LoVo (cell line): ENCODE measurements at regions not wholly inside any gene's neighbourhood (a gene's known extent, or its start where the extent isn't known, plus 50 kb on each side); places are given as distances from the start of the nearest gene placed in this dataset.

Source experiments
- DNase-seq: peaks from one replicate; pipeline ENCODE4 v3.0.0-alpha.2; 2016; ENCODE audit warnings: low spot score

DNA sequence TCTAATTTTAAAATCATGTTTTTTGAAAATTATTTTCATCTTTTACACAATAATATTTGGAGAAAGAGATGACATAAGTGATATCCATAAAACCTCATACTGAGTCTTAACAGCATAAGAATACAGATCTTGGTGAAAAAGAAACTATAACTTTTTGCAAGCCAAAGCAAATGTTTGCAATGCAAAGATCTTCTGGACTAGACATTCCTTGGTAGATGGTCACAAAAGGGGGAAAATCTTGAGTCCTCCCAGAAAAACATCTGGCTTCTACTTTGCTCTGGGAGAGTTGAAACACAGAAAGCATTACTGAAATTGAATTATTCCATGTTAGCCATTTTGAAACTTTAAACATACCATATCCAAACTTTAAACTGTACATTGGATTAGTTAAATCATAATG lies 308.2 kb downstream of the ANXA1 start:
- DNase-seq: no peak

DNA sequence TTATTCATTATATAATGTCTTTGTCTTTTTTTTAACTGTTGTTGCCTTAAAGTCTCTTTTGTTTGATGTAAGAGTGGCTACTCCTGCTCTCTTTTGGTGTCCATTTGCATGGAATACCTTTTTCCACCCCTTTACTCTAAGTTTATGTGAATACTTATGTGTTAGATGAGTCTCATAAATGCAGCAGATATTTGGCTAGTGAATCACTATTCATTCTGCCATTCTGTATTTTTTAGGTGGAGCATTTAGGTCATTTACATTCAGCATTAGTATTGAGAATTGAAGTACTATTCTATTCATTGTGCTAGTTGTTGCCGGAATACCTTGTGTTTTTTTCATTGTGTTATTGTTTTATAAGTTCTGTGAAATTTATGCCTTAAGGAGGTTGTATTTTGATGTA lies 317.1 kb downstream of the ANXA1 start:
- DNase-seq: no peak

DNA sequence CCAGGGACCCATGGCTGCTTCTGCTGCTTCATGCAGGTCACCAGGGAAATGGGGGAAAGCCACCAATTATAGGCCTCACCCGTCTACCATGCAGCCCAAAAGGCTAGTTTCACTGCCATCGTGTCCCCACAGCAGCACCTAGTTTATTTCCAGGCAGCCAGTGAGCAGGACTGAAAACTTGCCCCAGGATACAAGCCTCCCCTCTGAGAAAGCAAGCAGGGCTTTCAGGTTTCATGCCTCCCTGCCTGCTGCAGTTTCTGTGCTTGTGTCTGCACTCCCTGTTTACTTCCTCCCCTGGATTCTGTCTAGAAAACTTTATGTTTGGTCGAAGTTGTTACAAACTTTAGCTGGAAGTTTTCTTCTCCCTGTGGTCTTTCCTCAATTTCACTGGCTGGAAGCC lies 319.1 kb downstream of the ANXA1 start:
- DNase-seq: no peak

DNA sequence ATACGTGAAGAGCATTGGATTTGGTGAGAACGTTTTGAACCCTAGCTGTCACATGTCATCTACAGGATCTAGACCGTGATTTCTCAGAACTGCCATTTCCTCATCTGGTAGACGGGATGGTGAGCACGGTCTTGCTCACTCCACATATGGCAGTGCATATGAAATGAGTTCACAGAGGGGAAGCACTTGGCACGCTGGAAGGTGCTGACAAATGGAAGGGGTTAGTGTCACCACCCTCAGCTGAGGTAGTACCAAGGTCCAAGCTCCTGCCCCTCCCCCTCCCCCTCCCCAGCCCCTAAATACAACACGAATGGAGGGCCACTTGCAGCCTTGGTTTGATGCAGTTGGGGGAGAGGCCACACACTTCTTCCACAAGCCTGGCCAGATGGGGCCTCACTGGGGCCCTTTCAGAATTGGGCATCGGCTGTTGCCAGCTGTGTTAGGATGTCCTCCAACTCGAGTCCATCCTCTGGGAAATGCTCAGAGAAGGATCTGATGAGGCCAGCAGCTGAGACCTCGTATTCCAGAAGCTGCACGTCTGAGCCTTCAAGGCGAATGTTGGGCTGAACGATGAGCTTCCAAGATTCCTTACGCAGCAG lies 322.4 kb downstream of the ANXA1 start:
- no peak for DNase-seq

DNA sequence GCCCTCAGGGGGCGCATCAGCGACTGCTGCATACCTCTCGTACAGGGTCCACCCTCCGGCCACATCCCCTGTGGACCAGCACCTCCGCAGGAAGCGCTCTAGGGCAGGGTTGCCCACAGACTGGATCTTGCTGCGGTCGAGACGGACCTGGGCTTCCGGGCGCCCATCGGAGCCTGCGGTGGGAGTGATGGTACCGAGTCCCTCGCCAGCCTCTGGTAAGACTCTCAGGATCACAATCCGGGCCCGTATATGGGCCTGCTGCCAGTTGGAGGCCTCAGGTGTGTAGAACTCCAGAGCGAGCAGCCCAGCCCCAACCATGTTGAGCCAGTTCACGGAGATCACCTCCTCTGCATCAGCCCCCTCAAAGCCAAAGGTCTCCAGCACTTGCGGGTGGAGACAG lies 323.0 kb downstream of the ANXA1 start:
- no peak for DNase-seq

DNA sequence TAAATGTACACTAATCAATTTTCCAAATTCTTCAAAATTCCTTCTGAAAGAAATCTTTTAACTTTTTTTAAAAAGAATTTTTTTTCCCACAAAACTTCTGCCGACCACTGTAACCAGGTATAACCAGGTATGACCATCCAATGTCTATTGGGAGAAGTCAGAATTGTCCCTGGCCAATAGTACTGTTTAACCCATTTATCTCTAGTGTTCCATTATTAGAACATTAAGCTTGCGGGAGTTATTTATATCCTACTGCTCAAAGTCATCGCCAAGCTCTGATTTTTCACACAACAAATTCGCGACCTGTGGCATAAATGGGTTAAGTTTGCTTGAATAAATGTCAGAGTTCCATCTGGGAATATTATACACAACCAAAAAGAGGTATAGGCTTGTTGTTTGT lies 343.2 kb downstream of the ANXA1 start:
- no peak for DNase-seq

DNA sequence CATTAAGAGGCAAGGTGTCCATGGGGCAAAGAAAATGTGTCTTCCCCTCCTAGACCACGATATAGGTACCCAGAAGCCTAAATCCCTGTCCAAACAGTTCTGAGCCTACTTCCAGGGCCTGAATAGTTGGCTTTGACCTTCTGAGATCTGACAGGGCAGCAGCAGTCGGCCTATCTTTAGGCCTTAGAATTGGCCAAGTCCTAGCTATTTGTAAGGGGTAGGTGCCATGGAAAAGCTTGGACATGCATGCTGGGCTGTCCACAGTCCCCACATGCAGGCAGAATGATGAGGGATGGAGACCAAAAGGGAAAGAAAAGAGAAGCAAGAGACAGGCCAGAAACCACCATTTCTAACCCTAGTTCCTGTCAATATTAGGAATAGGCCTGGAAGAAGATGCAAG lies 346.1 kb downstream of the ANXA1 start:
- DNase-seq: no peak

DNA sequence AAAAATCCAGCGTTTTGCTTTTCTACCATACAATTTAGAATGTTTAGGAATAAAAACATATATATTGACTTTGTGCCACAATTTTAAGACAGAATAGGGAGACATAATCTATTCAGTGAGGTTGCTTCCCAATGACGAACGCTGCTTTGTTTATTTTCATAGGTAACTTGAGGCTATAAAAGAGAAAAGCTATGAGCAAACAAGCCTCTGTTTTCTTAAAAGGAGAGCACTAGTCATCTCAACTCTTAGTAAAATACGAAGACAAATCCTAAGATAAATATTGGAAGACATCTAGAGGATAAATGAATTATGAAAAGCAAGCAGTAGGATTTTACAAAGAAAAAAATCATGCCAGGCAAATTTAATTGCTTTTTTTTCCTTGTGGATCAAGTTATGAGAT lies 363.6 kb downstream of the ANXA1 start:
- DNase-seq: no peak

DNA sequence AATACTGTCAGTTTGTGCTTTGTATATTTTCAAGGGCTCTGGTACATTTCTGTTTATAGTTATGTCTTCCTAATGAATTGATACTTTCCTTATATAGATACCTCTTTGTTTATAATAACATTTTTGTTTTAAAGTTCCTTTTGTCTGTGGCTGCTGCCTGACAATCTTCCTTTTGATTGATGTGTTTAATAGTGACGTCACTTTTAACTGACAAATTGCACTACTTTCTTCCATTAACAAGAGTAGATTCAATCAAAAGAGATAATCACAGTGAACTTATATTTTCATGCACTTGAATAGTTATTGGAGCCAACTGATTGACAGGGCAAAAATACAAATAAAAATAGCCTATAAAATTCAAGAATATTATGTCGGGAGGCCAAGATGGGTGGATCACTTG lies 371.7 kb downstream of the ANXA1 start:
- DNase-seq: no peak

DNA sequence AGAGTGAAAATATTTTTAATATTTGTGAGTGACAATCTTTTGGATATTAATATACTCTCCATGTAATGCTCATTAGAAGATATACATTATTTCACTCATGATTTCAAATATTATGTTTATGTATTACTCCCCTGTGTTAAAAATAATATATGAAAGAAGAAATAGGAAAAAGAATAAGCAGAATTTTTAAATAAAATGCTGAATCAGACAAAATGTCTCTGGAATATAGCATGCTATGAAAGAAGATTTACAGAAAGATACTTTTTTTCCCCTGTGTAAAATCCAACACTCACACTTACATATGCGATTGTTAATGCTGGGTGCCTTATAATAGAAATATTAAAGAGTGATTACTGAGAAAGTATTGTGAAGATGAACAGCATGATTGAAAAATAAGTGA lies 373.7 kb downstream of the ANXA1 start:
- no peak for DNase-seq

DNA sequence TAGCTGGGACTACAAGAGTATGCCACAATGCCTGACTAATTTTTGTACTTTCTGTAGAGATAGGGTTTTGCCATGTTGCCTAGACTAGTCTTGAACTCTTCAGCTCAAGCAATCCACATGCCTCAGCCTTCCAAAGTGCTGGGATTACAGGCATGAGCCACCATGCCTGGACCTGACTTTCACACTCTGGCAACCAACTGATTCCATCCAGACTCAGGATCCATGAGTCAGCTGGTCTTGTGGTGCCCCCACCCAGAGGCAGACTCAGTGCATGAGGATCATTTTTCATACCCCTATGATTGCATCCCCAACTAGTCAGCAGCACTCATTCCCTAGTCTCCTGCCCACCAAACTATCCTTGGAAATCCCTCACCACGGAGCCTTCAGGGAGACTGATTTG lies 375.9 kb downstream of the ANXA1 start:
- no peak for DNase-seq

DNA sequence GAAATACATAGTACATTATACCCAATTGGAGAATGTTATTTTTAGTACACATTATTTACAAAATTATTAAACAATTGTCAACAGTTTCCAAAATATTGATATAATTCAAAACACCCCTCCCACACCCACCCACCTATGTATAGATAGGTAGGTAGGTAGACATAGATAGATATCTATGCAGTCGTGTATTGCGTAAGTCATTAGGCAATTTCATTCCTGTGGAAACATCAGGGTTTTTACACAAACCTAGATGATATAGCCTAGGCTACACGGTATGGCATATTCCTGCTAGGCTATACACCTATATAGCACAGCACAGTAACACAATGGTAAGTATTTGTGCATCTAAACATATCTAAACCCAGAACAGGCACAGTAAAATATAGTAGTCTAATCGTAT lies 377.3 kb downstream of the ANXA1 start:
- no peak for DNase-seq

DNA sequence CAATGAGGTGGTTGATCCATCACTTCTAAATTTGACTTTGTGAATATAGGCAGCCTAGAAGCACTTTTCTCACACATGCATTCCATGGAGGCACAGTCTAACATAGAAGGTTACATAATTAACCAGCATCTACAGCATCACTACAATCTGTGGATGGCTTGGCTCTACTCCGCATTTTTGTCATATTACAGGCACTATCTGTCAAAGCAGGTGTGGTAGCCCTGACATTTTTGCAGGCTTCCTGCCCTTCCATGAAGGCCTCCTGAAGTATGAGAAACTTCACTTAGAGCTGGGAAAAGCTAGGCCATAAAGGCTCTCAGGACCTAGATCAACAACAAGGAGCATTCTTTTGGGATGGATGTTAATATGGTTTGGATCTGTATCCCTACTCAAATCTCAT lies 378.0 kb downstream of the ANXA1 start:
- no peak for DNase-seq

DNA sequence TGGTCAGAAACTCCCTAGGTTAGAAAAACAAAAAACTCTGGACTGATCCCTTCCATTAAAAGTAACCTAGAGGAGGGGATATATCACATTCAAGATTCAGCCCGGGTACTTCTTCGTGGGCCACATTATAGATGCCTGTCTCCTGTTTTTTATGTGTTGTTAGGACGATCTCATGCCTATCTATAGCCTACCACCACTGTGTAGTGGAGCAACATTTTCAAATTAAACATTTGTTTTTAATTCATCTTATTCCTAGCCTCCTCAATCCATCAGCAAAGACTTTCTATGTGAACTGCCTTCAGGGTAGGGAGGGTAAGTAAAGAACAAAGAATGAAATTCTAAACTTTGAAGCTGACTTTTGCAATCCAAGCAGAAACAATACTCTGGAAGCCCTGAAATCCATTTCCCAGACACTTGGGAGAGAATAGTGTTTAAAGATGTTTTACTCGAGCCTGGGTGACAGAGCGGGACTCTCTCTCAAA lies 379.4 kb downstream of the ANXA1 start:
- DNase-seq: no peak

DNA sequence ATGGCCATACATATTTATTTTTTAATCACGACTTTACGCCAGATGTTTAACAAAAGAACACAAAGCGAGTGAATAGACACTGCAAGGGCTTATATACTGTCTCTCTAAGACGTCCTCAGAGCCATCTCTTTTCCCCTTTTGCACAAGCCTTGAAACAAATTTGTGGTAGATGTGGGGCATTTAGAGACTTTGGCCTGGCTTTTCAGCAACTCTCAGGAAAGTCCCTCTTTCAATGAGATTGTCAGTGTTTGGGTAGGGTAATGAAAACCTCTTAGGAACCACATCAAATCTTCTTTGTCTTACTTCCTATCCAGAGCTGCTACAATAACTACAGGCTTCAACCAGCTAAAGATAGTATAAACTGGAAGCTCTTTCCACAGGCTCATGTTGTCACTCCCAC lies 380.0 kb downstream of the ANXA1 start:
- no peak for DNase-seq

DNA sequence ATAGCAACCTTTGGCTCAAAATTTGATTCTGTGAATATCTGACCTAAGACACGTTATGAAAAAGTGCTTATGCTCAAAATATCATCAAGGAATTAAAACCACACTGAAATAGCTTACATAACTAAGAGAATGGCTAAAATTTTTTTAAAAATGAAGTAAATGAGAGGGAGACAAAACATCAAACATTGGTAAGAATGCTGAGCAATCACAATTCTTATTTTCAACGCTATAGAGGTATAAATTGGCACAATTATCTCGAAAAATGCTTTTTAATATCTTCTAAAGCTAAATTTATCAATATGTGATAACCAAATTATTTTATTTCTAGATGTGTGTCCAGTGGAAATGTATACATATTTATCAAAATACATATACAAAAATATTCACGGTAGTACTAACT lies 381.3 kb downstream of the ANXA1 start:
- DNase-seq: no peak

DNA sequence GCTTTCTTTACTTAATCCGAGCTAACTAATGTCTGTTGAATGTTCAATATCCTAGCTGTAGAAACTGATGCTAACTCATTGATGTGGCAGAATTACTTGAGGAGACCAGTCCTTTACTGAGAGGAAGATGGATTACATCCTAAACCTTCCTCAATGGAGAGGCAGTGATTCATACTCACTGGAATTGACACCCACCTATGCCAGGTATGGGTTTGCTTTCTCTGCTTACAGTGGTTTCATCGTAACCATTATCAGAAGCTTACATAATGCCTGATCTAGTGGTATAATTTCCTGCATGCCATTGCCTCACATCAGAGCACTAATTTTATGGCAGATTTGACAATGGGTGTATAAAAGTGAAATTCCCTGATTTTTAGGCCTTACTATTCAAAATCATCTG lies 384.7 kb downstream of the ANXA1 start:
- no peak for DNase-seq

DNA sequence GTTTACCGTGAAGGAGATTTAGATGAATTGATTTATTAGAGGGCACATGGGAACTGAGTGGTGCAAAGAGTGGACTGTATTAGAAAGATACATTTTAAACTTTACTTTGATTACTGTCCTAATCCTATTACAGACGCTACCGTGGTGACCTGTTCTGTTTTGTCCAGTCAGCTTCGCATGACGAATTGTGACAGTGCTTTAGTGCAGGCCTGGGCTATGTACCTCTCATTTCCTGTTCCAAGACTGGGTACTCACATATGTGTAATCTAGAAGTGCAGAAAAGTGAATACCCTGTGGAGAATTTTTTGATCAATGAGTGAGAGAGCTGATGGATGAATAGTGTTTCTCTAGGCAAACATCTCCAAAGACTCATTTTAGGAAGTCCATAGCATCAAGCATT lies 385.9 kb downstream of the ANXA1 start:
- no peak for DNase-seq

DNA sequence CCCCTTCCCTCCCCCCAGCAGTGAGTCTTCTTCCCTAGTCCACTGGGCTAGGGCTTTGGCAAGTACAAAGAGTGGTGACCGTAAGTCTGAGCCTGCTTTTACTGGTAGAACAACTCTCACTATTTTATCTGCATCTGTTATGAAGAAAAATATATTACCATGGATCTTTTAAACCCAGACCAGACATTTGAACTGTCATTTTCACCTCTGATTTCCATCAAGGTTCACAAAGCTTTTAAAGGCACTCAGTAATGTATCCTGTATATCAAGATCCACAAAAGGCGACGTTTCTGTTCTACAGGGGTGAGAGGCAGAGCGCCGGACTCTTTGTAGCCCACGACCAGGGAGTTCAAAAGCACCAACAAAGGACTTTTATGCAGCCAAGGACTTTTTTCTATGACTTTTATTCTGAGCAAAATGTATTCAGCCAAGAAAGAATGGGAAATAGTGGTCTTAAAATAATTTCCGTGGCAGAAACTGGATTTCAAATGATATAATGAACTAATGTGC lies 388.3 kb downstream of the ANXA1 start:
- DNase-seq: no peak

DNA sequence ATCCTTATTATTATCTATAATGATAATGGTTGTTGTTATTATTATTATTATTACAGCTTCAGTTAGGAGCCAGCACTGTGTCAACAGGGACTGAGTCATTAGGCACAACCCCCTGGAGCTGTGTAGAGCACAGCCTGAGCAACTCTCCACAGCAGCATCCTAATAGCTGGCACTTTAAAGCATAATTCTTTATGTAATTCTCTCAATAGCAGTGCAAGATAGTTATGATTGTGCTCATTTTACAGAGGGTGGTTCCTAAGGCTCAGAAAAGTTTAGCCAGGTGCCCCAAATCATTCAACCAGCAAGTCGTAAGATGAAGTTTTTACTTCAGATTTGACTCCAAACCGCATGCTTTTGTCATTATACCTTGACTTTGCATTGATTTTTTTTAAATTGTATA lies 390.3 kb downstream of the ANXA1 start:
- DNase-seq: no peak

DNA sequence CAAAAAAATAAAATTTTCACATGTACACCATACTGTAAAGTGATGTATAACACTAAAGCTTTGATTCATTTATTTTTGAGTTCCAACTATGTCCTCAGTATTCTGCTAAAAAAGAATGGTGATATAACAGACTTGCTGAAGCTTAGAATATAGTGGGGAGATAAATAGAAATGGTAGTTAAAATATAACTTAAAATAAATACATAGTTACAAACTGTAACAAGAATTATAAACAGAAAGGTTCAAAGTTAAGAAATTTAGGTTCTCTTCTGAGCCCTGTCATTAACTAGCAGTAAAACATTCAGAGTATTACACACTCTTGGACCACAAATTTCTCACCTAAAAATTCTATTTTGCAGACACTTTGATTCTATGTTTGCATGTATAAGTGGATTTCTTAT lies 392.1 kb downstream of the ANXA1 start:
- no peak for DNase-seq

DNA sequence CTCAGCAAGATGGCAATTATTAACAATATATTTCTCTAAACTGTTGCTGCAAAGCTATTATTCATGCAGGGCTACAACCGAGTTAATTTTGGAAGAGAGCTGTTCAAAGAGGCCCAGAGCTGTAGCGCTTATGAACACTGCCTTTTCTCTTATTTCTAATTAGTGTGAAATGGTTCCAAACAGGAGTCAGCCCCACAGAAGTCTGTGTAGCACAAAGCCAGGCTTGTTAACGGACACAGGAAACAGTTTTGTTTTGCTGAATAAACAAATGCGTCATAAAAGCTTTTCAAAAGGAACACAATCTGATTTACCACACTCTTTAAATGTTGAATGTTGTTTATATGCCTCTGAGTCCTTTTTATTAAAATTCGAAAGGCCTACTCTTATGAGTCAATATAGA lies 396.5 kb downstream of the ANXA1 start:
- DNase-seq: no peak

DNA sequence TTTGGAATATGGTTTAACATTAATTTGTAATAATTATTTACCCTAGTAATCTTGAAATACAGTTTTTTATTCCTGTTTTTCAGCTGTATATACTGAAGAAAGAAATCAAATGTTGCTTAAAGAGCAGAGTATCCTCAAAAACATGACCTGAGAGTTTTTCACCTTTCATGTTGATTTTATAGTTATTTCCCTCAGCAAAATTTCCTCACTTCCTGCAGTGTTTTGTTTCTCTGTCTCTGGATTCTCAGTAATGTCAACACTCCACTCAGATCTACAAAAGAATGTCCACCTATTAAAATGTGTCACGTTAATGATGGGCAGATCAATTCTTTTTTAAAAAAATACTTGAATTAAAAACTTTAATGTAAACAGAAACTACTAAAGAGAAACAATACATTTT lies 398.3 kb downstream of the ANXA1 start:
- no peak for DNase-seq

DNA sequence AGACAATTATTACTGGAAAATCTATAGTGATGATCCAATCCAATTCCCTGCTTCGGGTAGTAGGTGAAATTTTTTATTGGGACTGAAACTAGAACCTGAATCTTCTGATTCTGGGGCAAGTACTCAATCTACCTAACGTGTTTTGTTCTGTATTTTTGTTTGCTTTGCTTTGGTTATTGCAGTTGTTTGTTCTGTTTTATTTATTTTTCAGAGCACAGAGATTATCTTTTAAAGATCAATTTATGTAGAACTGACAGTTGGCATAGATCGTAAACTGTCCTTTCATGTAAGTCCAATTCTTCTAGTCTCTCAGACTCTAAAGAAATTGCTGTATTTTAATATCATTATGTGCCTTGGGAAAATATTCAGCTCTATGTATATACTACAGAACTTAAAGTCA lies 401.6 kb downstream of the ANXA1 start:
- no peak for DNase-seq

DNA sequence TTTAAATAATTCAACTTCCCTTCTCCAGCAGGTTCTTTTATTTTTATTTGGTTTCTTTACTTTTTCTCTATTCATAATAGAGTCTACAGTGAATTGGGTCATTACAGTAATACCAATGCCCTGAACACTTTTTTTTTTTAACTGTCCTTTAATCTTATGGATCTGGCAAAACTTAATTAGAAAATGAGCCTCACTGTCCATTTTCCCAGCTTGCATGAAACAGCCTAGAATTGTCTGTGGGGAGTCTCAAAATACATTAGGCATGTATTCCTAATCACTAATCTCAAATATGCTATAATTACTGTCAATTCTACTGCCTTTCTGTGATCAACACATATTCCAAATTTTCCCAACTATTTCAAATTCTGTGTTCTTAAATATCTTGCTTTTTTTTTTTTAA lies 406.8 kb downstream of the ANXA1 start:
- DNase-seq: no peak
